ENCODE measurements at regions not wholly inside any gene's neighbourhood (a gene's known extent, or its start where the extent isn't known, plus 50 kb on each side); places are given as distances from the start of the nearest gene placed in this dataset.

DNA sequence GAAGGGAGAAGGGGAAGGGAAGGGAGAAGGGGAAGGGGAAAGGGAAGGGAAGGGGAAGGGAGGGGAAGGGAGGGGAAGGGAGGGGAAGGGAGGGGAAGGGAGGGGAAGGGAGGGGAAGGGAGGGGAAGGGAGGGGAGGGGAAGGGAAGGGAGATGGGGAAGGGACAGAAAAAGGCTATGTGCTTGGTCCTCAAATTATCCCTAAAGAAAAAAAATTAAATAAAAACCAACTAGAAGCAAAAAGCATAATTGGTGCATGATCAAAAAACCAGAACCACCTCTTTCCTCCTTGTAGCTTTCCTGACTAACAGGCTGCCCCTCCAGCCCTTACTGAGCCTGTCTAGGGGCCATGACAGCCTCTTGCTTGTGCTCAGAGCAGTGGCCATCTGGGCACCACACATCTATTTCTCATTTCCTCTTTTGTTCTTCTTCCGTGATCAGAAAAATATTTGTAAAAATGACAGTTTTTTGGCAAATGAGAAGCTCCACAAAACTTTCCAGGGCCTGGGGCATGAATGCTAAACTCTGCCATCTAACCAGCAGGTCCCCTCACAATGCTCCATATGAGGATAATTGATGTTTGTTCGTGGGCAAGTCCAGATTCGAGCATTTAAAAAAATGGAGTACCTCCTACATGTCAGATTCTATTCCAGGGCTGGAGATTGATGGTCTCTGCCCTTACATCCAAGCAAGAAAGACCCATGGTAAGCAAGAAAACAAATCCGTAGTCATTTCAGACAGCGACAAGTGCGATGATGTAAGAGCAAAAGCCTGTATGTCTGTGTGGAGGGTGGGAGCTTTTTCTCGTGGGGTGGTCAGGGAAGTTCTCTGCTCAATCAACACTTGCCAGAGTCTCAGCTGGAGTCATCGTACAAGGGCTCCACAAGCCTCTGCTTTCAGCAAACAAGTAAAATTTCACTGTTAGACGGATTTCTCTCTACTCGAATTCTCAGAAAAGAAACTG lies 320.9 kb downstream of the WDR11 start:
- intact Hi-C loops (cut with DNase I; ENCODE audit: low total_unique reads) = no loop called here
- DNase-seq = no peak
- Histone ChIP-seq H3K36me3 (no peaks in the 10 kb centered on the region), H3K4me1 (no peaks in the 10 kb centered on the region), H3K27ac (no peak overlapping the region), H3K9me3 (no peaks in the 10 kb centered on the region), H3K27me3 (replicated peaks in 1 of 7) (peaks cover 0 to 3% (median 0%) of the 10 kb centered on the region in 7 donors), H3K4me3 (no peak overlapping the region)
- WGBS, 5 donors = 66 to 72% (median 66%) methylated on average over 10 of the region's 10 CpGs
- TF ChIP-seq, protein P1, sequence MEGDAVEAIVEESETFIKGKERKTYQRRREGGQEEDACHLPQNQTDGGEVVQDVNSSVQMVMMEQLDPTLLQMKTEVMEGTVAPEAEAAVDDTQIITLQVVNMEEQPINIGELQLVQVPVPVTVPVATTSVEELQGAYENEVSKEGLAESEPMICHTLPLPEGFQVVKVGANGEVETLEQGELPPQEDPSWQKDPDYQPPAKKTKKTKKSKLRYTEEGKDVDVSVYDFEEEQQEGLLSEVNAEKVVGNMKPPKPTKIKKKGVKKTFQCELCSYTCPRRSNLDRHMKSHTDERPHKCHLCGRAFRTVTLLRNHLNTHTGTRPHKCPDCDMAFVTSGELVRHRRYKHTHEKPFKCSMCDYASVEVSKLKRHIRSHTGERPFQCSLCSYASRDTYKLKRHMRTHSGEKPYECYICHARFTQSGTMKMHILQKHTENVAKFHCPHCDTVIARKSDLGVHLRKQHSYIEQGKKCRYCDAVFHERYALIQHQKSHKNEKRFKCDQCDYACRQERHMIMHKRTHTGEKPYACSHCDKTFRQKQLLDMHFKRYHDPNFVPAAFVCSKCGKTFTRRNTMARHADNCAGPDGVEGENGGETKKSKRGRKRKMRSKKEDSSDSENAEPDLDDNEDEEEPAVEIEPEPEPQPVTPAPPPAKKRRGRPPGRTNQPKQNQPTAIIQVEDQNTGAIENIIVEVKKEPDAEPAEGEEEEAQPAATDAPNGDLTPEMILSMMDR (IDR thresholded peaks at IDR 0.05 in 8 of 11, conservative IDR thresholded peaks at IDR 0.05 in 3 of 11) = no peak
- TF ChIP-seq POLR2AphosphoS5 (IDR thresholded peaks at IDR 0.05) (no peak), POLR2A (IDR thresholded peaks at IDR 0.05) (no peak)

DNA sequence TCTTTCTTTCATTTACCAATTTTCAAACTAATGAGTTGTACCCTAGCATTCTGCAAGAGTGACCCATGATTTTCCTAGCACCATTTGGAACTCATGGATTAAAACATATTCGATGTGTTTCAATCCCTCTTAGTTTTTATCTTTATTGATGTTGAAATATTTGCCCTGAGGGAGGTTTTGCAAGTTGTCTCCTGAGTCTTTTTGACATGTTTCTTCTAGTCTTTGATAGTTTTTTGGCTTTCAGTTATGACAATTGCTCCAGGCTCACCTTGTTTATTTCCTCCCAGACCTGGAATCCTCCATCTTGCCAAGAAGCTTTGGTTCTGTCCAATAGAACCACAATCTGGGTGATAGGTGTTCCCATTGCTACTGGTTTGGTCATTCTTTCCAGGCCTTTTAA lies 327.8 kb downstream of the WDR11 start:
- 77 to 93% (median 87%) methylated on average over 1 of the region's 1 CpG for WGBS, 5 donors
- DNase-seq = no peak
- H3K27me3 ChIP-seq (replicated peaks in 1 of 7) = no peaks in the 10 kb centered on the region
- H3K27ac ChIP-seq = no peak overlapping the region
- H3K36me3 ChIP-seq = no peaks in the 10 kb centered on the region
- intact Hi-C loops (cut with DNase I; ENCODE audit: low total_unique reads) = no loop called here
- no peak overlapping the region for H3K4me3 ChIP-seq
- H3K9me3 ChIP-seq = no peaks in the 10 kb centered on the region
- no peaks in the 10 kb centered on the region for H3K4me1 ChIP-seq
- TF ChIP-seq POLR2AphosphoS5 (IDR thresholded peaks at IDR 0.05) (no peak), POLR2A (IDR thresholded peaks at IDR 0.05) (no peak)
- TF ChIP-seq, protein P1 (IDR thresholded peaks at IDR 0.05 in 8 of 11, conservative IDR thresholded peaks at IDR 0.05 in 3 of 11) = no peak

DNA sequence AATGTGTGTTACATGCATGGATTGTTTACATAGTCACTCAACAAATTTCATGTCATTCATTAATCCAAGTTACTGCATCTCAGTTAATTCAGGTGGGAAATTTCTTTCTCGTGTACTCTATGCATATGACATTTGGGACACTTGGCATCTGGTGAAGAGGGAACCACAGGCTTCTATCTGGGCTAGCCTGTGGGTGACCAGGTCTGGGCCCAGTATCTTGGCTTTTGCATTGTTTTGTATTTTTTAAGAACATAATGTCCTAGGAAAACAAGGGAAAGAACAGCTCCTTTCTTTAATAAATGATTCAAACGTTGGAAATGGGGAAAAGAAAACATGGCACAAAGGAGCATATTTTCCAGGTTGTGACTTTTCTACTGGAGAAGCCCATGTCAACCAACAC lies 331.1 kb downstream of the WDR11 start:
- 65 to 82% (median 70%) methylated on average over 2 of the region's 2 CpGs for WGBS, 5 donors
- no peak for TF ChIP-seq POLR2A (IDR thresholded peaks at IDR 0.05)
- no peak for TF ChIP-seq POLR2AphosphoS5 (IDR thresholded peaks at IDR 0.05)
- TF ChIP-seq, protein P1 (IDR thresholded peaks at IDR 0.05 in 8 of 11, conservative IDR thresholded peaks at IDR 0.05 in 3 of 11) = no peak
- H3K9me3 ChIP-seq = no peaks in the 10 kb centered on the region
- H3K36me3 ChIP-seq = no peaks in the 10 kb centered on the region
- no peak overlapping the region for H3K27ac ChIP-seq
- H3K4me3 ChIP-seq = no peak overlapping the region
- intact Hi-C loops (cut with DNase I; ENCODE audit: low total_unique reads) = no loop called here
- no peaks in the 10 kb centered on the region for H3K27me3 ChIP-seq (replicated peaks in 1 of 7)
- DNase-seq = no peak
- no peaks in the 10 kb centered on the region for H3K4me1 ChIP-seq

DNA sequence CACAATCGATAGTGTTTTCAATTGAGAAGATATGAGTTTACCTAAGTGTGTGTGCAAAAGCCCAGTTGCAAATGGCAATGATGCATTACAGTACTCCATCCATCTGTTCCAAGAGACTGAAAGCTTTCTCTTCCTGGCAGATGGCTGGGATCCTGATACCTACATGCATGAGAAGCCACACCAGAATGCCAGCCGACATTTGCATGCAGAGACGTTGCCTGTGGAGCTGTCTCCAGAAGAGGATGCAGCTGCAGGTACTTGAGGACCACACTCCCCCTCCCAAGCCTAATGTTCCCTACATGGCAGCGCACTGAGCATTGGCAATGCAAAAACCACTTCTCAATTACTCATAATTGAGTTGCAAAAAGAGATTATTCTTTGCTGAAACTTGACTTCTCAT lies 332.1 kb downstream of the WDR11 start:
- Histone ChIP-seq H3K9me3 (no peaks in the 10 kb centered on the region), H3K27me3 (replicated peaks in 1 of 7) (no peaks in the 10 kb centered on the region), H3K4me1 (no peaks in the 10 kb centered on the region), H3K4me3 (no peak overlapping the region), H3K27ac (no peak overlapping the region), H3K36me3 (no peaks in the 10 kb centered on the region)
- DNase-seq = no peak
- TF ChIP-seq, protein P1 (IDR thresholded peaks at IDR 0.05 in 8 of 11, conservative IDR thresholded peaks at IDR 0.05 in 3 of 11) = no peak
- TF ChIP-seq POLR2AphosphoS5 (IDR thresholded peaks at IDR 0.05) = no peak
- no peak for TF ChIP-seq POLR2A (IDR thresholded peaks at IDR 0.05)
- intact Hi-C loops (cut with DNase I; ENCODE audit: low total_unique reads) = no loop called here
- 54 to 79% (median 64%) methylated on average over 4 of the region's 4 CpGs for whole genome bisulfite sequencing, 5 donors
